ENCODE measurements at regions not wholly inside any gene's neighbourhood (a gene's known extent, or its start where the extent isn't known, plus 50 kb on each side); places are given as distances from the start of the nearest gene placed in this dataset.

- FAIRE-seq (no peak), ATAC-seq (no peak), DNase-seq (ENCODE audit: low read depth, low spot score) (no peak)
- Histone ChIP-seq H2AFZ (ENCODE audit: control insufficient read depth, low read depth, low read length) (no peak overlapping the region), H3K27me3 (replicated peaks in 1 of 2; ENCODE audit: control insufficient read depth in 2 of 2, insufficient read depth in 2 of 2, low read length in 1 of 2) (no peaks in the 10 kb centered on the region), H3K36me3 (ENCODE audit: control insufficient read depth in 2 of 2, insufficient read depth in 2 of 2, low read length in 1 of 2) (no peaks in the 10 kb centered on the region), H3K79me2 (ENCODE audit: control insufficient read depth, insufficient read depth, low read length) (no peaks in the 10 kb centered on the region), H3K9ac (ENCODE audit: control insufficient read depth, insufficient read depth, low read length) (no peak overlapping the region), H3K4me2 (ENCODE audit: control insufficient read depth, insufficient read depth) (no peak overlapping the region), H3K4me1 (ENCODE audit: control insufficient read depth, insufficient read depth, low read length) (no peaks in the 10 kb centered on the region), H3K4me3 (no peak overlapping the region), H4K20me1 (ENCODE audit: control insufficient read depth, insufficient read depth) (no peaks in the 10 kb centered on the region), H3K27ac (ENCODE audit: control insufficient read depth, insufficient read depth) (no peak overlapping the region), H3K9me3 (replicated peaks; ENCODE audit: control insufficient read depth, insufficient read depth, low read length) (no peaks in the 10 kb centered on the region; the same call in 2 of the 3 replicates)
- ChIA-PET RAD21 (ENCODE audit: unreplicated experiment) (no interaction called here), POLR2A (no interaction called here), CTCF (interaction anchor here (1.3 kb wide), 1 partner anchor 11 kb away, joined by 3 read pairs; no protein-coding TSS in a partner anchor), SMC1A (ENCODE audit: uncharacterized antibody, unreplicated experiment) (interaction anchor here (0.6 to 1.9 kb wide), 3 partner anchors 10 to 689 kb away, joined by 3 to 4 read pairs (median 3); no protein-coding TSS in a partner anchor)
- intact Hi-C loops (cut with micrococcal nuclease; ENCODE audit: unreplicated experiment) (no loop called here), in situ Hi-C loops (cut with MboI) (no loop called here)
- no TSS peak for BruUV-seq (replicated peaks)
- no peak for TF ChIP-seq RAD21 (IDR thresholded peaks at IDR 0.05; ENCODE audit: insufficient read depth, low read depth, low read length)
- no peak for TF ChIP-seq ZNF207 (IDR thresholded peaks at IDR 0.05; ENCODE audit: borderline replicate concordance)
- no peak for TF ChIP-seq FOXM1 (IDR thresholded peaks at IDR 0.05; ENCODE audit: low read depth, low read length)
- TF ChIP-seq SRF (IDR thresholded peaks at IDR 0.05; ENCODE audit: low read depth in 2 of 2, low read length in 2 of 2), result no peak
- TF ChIP-seq SREBF1 (IDR thresholded peaks at IDR 0.05; ENCODE audit: low read length), result no peak
- no peak for TF ChIP-seq SPI1 (IDR thresholded peaks at IDR 0.05; ENCODE audit: borderline replicate concordance, insufficient read depth, low read depth, low read length)
- no peak for TF ChIP-seq ZSCAN29 (IDR thresholded peaks at IDR 0.05)
- no peak for TF ChIP-seq ASH2L (IDR thresholded peaks at IDR 0.05; ENCODE audit: borderline replicate concordance, low read depth)
- no peak for TF ChIP-seq POU2F2 (IDR thresholded peaks at IDR 0.05; ENCODE audit: borderline replicate concordance, low read depth, low read length)
- no peak for TF ChIP-seq SMAD1 (IDR thresholded peaks at IDR 0.05; ENCODE audit: low read depth, partially characterized antibody)
- TF ChIP-seq MEF2B (IDR thresholded peaks at IDR 0.05; ENCODE audit: partially characterized antibody, poor library complexity, severe bottlenecking), result no peak
- TF ChIP-seq ATF7 (IDR thresholded peaks at IDR 0.05; ENCODE audit: low read depth), result no peak
- no peak for TF ChIP-seq HDAC2 (IDR thresholded peaks at IDR 0.05)
- no peak for TF ChIP-seq BMI1 (IDR thresholded peaks at IDR 0.05; ENCODE audit: borderline replicate concordance)
- TF ChIP-seq ZNF274 (IDR thresholded peaks at IDR 0.05; ENCODE audit: insufficient read depth, insufficient read length), result no peak
- TF ChIP-seq MTA3 (IDR thresholded peaks at IDR 0.05; ENCODE audit: borderline replicate concordance, low read length), result no peak
- no peak for TF ChIP-seq SUZ12 (IDR thresholded peaks at IDR 0.05; ENCODE audit: unreplicated experiment)
- no peak for TF ChIP-seq HDAC6 (IDR thresholded peaks at IDR 0.05; ENCODE audit: unreplicated experiment)
- TF ChIP-seq, protein P1, sequence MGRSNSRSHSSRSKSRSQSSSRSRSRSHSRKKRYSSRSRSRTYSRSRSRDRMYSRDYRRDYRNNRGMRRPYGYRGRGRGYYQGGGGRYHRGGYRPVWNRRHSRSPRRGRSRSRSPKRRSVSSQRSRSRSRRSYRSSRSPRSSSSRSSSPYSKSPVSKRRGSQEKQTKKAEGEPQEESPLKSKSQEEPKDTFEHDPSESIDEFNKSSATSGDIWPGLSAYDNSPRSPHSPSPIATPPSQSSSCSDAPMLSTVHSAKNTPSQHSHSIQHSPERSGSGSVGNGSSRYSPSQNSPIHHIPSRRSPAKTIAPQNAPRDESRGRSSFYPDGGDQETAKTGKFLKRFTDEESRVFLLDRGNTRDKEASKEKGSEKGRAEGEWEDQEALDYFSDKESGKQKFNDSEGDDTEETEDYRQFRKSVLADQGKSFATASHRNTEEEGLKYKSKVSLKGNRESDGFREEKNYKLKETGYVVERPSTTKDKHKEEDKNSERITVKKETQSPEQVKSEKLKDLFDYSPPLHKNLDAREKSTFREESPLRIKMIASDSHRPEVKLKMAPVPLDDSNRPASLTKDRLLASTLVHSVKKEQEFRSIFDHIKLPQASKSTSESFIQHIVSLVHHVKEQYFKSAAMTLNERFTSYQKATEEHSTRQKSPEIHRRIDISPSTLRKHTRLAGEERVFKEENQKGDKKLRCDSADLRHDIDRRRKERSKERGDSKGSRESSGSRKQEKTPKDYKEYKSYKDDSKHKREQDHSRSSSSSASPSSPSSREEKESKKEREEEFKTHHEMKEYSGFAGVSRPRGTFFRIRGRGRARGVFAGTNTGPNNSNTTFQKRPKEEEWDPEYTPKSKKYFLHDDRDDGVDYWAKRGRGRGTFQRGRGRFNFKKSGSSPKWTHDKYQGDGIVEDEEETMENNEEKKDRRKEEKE (IDR thresholded peaks at IDR 0.05), result no peak
- 54% methylated on average over 5 of the region's 5 CpGs for WGBS (ENCODE audit: insufficient coverage, insufficient replicate concordance, low lambda C conversion rate, missing lambda C conversion rate)
These were observed 207.6 kb upstream of the USP25 start for GRCh38 chr21:15522148-15522547.
